H1 (cell line): ENCODE measurements at regions not wholly inside any gene's neighbourhood (a gene's known extent, or its start where the extent isn't known, plus 50 kb on each side); places are given as distances from the start of the nearest gene placed in this dataset.

Source experiments
- NRF1 ChIP-seq: IDR thresholded peaks from 2 replicates; pipeline ENCODE4 v1.6.1; 2011; ENCODE audit warnings: mild to moderate bottlenecking, low read depth, low read length, improper control_type of control experiment
- TAF1 ChIP-seq: IDR thresholded peaks from 2 replicates; pipeline ENCODE4 v1.6.1; 2011; ENCODE audit warnings: mild to moderate bottlenecking, low read depth, low read length
- TF ChIP-seq, protein P1 (sequence below), 3 experiments: IDR thresholded peaks; 1 replicate in 2 of 3; 2 replicates in 1 of 3; pipeline versions ENCODE4 v1.5.1 to v1.6.1; 2011; ENCODE audit warnings: low read length in 3 of 3, mild to moderate bottlenecking in 3 of 3, inconsistent platforms in 2 of 3, low read depth in 1 of 3, moderate library complexity in 1 of 3; ENCODE audit not compliant: insufficient read depth in 1 of 3; ENCODE audit errors: control extremely low read depth in 1 of 3

DNA sequence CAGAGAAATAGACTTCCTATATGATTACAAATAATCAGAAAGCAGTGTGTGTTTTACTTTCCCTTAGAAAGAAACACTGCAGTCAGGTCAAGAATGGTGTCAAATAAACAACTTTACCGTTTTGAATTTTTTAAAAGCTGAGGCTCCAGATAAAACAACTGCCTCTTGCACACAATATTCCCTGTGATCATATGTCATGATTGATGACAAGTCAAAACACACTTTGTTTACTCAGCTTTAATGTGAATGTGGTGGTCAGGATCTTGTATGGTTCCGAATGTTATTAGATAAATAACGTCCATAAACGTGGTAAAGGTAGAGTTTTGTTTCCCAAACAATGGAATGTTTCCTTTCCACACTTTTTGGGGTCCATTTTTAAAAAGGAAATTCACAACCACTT is 428.4 kb upstream of the MDFIC2 start:
- no peak for TF ChIP-seq TAF1
- TF ChIP-seq, protein P1, sequence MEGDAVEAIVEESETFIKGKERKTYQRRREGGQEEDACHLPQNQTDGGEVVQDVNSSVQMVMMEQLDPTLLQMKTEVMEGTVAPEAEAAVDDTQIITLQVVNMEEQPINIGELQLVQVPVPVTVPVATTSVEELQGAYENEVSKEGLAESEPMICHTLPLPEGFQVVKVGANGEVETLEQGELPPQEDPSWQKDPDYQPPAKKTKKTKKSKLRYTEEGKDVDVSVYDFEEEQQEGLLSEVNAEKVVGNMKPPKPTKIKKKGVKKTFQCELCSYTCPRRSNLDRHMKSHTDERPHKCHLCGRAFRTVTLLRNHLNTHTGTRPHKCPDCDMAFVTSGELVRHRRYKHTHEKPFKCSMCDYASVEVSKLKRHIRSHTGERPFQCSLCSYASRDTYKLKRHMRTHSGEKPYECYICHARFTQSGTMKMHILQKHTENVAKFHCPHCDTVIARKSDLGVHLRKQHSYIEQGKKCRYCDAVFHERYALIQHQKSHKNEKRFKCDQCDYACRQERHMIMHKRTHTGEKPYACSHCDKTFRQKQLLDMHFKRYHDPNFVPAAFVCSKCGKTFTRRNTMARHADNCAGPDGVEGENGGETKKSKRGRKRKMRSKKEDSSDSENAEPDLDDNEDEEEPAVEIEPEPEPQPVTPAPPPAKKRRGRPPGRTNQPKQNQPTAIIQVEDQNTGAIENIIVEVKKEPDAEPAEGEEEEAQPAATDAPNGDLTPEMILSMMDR (IDR thresholded peaks at IDR 0.05; ENCODE audit: control extremely low read depth in 1 of 3, insufficient read depth in 1 of 3, low read depth in 1 of 3, low read length in 3 of 3) = no peak
- TF ChIP-seq NRF1 = no peak
